PC-3 (cell line): ENCODE measurements at regions not wholly inside any gene's neighbourhood (a gene's known extent, or its start where the extent isn't known, plus 50 kb on each side); places are given as distances from the start of the nearest gene placed in this dataset.

Source experiments
- EZH2 ChIP-seq: fragments of 300-600 bp; sonication (generic); IDR thresholded peaks from one replicate; pipeline ENCODE4 v1.6.1; 2017; ENCODE audit warnings: antibody characterized with exemption, mild to moderate bottlenecking, low read length; ENCODE audit not compliant: unreplicated experiment
- EZH2phosphoT487 ChIP-seq: fragments of 300-600 bp; sonication (generic); IDR thresholded peaks from 2 replicates; pipeline ENCODE4 v1.6.1; 2018; ENCODE audit warnings: mild to moderate bottlenecking, antibody characterized with exemption, low read length, borderline replicate concordance

GRCh38 chr21:20010691-20011200 lies 987.5 kb upstream of the NCAM2 start:
- TF ChIP-seq EZH2phosphoT487, result no peak
- TF ChIP-seq EZH2, result no peak
